OCI-LY3 (cell line): ENCODE measurements at regions not wholly inside any gene's neighbourhood (a gene's known extent, or its start where the extent isn't known, plus 50 kb on each side); places are given as distances from the start of the nearest gene placed in this dataset.

Experiments
- EZH2phosphoT487 ChIP-seq: fragments of 200-600 bp; shearing (Covaris generic); IDR thresholded peaks from 2 replicates; pipeline ENCODE4 v1.6.1; 2018; ENCODE audit warnings: antibody characterized with exemption, mixed run types, low read depth
- TF ChIP-seq, protein P1 (sequence below): fragments of 200-600, 300-600 bp; sonication (generic); IDR thresholded peaks from 2 replicates; pipeline ENCODE4 v1.5.1; 2014; ENCODE audit warnings: antibody characterized with exemption, low read length, low read depth

DNA sequence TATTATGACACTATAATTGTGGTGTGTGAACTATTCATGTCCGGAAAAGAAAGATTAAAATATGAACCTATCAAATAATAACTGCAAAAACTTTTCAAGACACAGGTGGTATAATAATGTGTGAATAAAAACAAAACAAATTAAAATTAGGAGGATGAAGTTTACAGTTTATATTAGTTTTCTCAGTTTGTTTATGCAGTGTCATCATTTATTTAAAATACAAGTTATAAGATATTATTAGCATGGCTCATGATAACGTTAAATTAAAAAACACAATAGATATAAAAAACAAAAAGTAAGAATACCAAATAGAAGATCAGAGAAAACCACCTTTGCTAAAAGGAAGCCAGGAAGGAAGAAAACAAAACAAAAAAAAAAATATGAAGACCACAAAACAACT, 963.8 kb upstream of the ALCAM start:
- TF ChIP-seq, protein P1, sequence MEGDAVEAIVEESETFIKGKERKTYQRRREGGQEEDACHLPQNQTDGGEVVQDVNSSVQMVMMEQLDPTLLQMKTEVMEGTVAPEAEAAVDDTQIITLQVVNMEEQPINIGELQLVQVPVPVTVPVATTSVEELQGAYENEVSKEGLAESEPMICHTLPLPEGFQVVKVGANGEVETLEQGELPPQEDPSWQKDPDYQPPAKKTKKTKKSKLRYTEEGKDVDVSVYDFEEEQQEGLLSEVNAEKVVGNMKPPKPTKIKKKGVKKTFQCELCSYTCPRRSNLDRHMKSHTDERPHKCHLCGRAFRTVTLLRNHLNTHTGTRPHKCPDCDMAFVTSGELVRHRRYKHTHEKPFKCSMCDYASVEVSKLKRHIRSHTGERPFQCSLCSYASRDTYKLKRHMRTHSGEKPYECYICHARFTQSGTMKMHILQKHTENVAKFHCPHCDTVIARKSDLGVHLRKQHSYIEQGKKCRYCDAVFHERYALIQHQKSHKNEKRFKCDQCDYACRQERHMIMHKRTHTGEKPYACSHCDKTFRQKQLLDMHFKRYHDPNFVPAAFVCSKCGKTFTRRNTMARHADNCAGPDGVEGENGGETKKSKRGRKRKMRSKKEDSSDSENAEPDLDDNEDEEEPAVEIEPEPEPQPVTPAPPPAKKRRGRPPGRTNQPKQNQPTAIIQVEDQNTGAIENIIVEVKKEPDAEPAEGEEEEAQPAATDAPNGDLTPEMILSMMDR = no peak
- TF ChIP-seq EZH2phosphoT487 = no peak
